GM12874 (cell line): ENCODE measurements at regions not wholly inside any gene's neighbourhood (a gene's known extent, or its start where the extent isn't known, plus 50 kb on each side); places are given as distances from the start of the nearest gene placed in this dataset.

Source experiments
- TF ChIP-seq, protein P1 (sequence below): IDR thresholded peaks from 2 replicates; pipeline ENCODE4 v1.5.1; 2011; ENCODE audit warnings: low read depth, mild to moderate bottlenecking, control low read depth, low read length, moderate library complexity; ENCODE audit not compliant: insufficient read depth

DNA sequence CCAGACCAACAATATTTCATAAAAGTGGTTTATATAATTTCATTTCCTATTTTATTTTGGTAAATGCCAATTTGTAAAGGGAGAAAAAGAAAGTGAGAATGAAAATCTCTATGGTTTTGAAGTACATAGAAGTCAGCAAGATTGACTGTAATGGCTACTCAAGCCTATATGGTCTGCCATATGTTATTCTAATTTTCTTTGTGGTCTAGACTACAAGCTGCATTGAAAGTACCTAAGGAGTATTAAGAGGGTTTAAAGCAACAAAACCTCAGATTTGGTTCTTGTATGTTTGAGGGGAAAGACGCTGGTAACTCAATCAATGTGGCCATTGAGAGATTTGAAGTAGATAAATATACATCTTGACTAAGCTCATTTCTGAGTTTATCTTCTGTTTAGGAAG, 193.5 kb upstream of the EYA4 start:
- TF ChIP-seq, protein P1, sequence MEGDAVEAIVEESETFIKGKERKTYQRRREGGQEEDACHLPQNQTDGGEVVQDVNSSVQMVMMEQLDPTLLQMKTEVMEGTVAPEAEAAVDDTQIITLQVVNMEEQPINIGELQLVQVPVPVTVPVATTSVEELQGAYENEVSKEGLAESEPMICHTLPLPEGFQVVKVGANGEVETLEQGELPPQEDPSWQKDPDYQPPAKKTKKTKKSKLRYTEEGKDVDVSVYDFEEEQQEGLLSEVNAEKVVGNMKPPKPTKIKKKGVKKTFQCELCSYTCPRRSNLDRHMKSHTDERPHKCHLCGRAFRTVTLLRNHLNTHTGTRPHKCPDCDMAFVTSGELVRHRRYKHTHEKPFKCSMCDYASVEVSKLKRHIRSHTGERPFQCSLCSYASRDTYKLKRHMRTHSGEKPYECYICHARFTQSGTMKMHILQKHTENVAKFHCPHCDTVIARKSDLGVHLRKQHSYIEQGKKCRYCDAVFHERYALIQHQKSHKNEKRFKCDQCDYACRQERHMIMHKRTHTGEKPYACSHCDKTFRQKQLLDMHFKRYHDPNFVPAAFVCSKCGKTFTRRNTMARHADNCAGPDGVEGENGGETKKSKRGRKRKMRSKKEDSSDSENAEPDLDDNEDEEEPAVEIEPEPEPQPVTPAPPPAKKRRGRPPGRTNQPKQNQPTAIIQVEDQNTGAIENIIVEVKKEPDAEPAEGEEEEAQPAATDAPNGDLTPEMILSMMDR: no peak

DNA sequence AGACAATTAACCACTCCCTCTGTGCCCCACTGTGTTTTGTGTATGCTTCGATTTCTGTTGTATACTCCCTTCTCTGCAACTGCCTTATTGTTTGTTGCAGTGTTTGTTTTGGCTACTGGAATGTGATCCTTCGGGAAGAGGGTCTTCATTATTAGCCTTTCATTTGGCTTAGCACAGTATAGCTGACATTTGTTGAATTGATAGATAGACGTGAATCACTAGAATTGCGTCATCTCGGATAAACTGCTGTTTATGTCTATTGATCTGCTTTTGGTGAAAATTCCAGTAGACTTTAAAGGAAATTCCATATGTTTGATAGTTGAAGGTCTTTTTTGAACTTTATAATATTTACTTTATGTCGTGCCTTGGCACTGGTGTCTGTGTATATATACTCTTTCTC, 189.9 kb upstream of the EYA4 start:
- TF ChIP-seq, protein P1: no peak

DNA sequence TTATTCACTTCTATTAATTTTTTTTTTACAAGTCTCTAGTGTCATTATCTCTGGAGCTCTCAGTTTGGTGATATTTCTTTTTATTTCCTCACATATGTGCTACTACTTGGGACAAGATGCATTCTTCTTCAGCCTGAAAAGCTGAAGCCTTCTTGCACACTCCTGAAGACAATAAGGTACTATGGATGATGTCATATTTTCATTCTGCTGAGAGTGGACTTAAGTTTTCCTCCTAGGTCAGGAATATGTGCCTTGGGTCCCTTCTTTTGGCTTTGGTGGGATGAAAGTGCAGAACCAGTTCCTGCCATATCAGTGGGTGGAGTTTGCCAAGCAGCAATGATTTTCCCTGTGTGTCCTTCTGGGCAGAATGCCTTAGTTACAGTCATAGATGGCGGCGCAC, 188.7 kb upstream of the EYA4 start:
- TF ChIP-seq, protein P1: no peak

DNA sequence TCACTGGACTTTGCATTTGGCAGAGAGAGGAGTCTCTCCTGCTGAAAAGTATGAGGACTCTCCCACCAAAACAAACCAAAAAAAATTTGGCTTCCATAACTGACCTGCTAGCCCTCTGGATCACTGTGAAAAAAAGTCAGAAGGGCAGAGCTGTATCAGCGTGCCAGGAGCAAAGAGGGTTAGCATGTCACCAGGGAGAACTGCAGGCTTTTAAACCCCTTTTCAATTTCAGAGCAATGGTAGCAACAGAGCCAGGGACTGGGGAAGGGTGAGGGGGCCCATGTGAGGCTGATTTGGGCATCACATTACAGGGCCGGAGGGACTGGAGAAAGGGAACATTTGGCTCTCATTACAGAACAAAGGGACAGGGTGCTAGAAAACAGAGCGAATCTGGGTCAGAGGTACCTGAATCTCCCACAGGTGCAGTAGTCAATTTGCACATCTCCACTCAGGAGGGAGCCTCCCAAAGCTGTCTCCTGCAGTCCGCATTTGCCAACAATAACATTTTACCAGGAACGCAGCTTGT, 185.7 kb upstream of the EYA4 start:
- TF ChIP-seq, protein P1: no peak

DNA sequence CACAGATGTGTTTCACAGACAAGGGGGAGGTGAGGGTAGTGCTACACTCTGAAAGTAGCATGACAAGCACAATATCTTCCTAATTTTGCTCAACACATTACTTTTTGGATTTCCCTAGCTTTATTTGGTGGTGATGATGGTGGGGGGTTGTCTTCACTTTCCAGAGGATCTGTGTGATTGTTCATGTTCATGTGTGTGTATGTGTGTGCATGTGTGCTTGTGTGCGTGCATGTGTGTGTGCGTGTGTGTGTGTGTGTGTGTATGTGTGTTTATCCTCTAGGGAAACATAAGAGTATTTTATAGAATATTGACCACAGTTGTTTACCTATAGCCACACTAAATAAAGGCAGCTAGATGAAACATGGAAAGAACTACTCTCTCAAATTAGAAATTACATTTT, 183.8 kb upstream of the EYA4 start:
- TF ChIP-seq, protein P1: no peak

DNA sequence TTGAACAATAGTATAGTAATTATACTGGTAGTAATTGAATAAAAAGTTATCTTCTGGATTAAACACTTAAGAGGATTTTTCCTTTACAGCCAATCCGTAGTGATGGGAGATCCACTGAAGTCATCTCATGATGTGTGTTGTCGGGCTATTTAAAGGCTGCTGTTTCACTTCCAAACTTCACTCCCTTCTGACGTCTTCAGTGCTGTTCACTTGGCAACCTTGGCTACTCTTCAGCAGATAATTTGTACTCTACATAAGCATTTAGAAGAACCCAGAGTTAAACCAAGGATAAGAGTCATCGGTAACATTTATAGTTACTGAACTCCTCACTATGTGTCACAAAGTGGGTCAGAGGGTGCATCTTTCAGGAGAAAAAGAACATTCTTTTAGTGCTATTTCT, 179.1 kb upstream of the EYA4 start:
- TF ChIP-seq, protein P1: no peak

DNA sequence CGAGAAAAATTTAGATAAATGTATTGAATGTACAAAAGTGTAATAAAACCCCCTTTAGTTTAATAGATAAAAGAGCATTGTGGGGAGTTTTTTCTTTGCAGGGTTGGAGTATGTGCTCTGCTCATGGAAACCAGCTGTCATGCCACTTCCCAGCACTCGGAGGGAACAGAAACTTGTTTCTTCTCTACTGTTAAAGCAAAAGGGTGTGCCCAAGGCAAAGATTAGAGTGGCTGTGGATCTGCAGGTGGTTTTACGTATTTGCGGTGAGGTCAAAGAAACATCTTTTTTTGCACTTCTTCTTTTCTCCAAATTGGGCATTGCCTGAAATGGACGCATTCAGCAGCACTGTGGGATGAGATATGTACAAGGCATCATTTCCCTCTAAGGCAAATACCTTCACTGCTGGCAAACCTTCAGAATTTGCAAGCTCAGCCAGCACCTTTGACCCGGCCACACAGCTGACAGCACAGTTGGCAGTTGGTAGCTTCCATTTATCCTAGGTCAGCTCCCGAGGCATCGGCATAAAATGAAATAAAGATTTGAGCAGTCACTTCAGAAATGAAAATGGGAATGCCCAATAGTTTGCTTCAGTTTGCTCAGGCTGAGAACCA, 178.4 kb upstream of the EYA4 start:
- TF ChIP-seq, protein P1: no peak
